ENCODE measurements at regions not wholly inside any gene's neighbourhood (a gene's known extent, or its start where the extent isn't known, plus 50 kb on each side); places are given as distances from the start of the nearest gene placed in this dataset.

GRCh38 chr1:58932859-58933598 lies 149.2 kb upstream of the JUN start:
- 77 to 88% methylated on average over 2 to 4 of the region's 4 CpGs for WGBS, 2 experiments (ENCODE audit: insufficient coverage in 1 of 2, insufficient read length in 1 of 2)

GRCh38 chr1:58933599-58933926 lies 149.7 kb upstream of the JUN start:
- no peak overlapping the region for H3K9ac ChIP-seq (ENCODE audit: extremely low read depth, low read length, poor library complexity, severe bottlenecking)
- H3K4me3 Mint-ChIP-seq, result no peak overlapping the region
- 93% methylated on average over 2 of the region's 2 CpGs; no CpG with 5 or more reads in 1 of the 2 experiments for WGBS, 2 experiments (ENCODE audit: insufficient coverage in 1 of 2, insufficient read length in 1 of 2)
- H3K27me3 Mint-ChIP-seq (ENCODE audit: insufficient read depth), result peaks cover 18% of the 10 kb centered on the region
- TF ChIP-seq CTCF (conservative IDR thresholded peaks at IDR 0.05), result no peak
- H3K9me3 Mint-ChIP-seq, result no peaks in the 10 kb centered on the region
- peaks cover 8% of the 10 kb centered on the region for H3K27me3 ChIP-seq (ENCODE audit: control insufficient read depth, insufficient read depth, low read length, poor library complexity, severe bottlenecking)
- peaks cover 12% of the 10 kb centered on the region for H3K4me1 Mint-ChIP-seq
- peaks cover 5% of the 10 kb centered on the region for H3K4me1 ChIP-seq (ENCODE audit: control insufficient read depth, insufficient read depth, low read length)
- no peak overlapping the region for H3K27ac ChIP-seq (ENCODE audit: low read depth, low read length)
- DNase-seq, result no peak
- no peaks in the 10 kb centered on the region for H3K36me3 ChIP-seq (ENCODE audit: control insufficient read depth, insufficient read depth, low read length)
- H3K36me3 Mint-ChIP-seq (ENCODE audit: low read depth), result no peaks in the 10 kb centered on the region
- H3K27ac Mint-ChIP-seq, result no peak overlapping the region
- no peaks in the 10 kb centered on the region for H3K9me3 ChIP-seq (ENCODE audit: control insufficient read depth, low read length)
- no peak overlapping the region for H3K4me3 ChIP-seq (ENCODE audit: low read length)

More at GRCh38 chr1:58932859-58933598, 149.2 kb upstream of the JUN start:
- H3K9ac ChIP-seq (ENCODE audit: extremely low read depth, low read length, poor library complexity, severe bottlenecking), result no peak overlapping the region
- peaks cover 5% of the 10 kb centered on the region for H3K4me1 ChIP-seq (ENCODE audit: control insufficient read depth, insufficient read depth, low read length)
- Mint-ChIP-seq H3K9me3 (no peaks in the 10 kb centered on the region), H3K4me1 (peaks cover 15% of the 10 kb centered on the region), H3K4me3 (no peak overlapping the region), H3K36me3 (ENCODE audit: low read depth) (no peaks in the 10 kb centered on the region), H3K27ac (peak overlapping the region; percentile 60), H3K27me3 (ENCODE audit: insufficient read depth) (peaks cover 21% of the 10 kb centered on the region)
- no peak overlapping the region for H3K27ac ChIP-seq (ENCODE audit: low read depth, low read length)
- peaks cover 8% of the 10 kb centered on the region for H3K27me3 ChIP-seq (ENCODE audit: control insufficient read depth, insufficient read depth, low read length, poor library complexity, severe bottlenecking)
- TF ChIP-seq CTCF (conservative IDR thresholded peaks at IDR 0.05), result no peak
- no peak overlapping the region for H3K4me3 ChIP-seq (ENCODE audit: low read length)
- peak; percentile 61 for DNase-seq
- H3K9me3 ChIP-seq (ENCODE audit: control insufficient read depth, low read length), result no peaks in the 10 kb centered on the region
- no peaks in the 10 kb centered on the region for H3K36me3 ChIP-seq (ENCODE audit: control insufficient read depth, insufficient read depth, low read length)

- H3K4me3 ChIP-seq (ENCODE audit: low read length), result no peak overlapping the region
- peaks cover 5% of the 10 kb centered on the region for H3K4me1 ChIP-seq (ENCODE audit: control insufficient read depth, insufficient read depth, low read length)
- Mint-ChIP-seq H3K9me3 (no peaks in the 10 kb centered on the region), H3K4me1 (peaks cover 11% of the 10 kb centered on the region), H3K27ac (no peak overlapping the region), H3K27me3 (ENCODE audit: insufficient read depth) (peaks cover 10% of the 10 kb centered on the region), H3K4me3 (no peak overlapping the region), H3K36me3 (ENCODE audit: low read depth) (no peaks in the 10 kb centered on the region)
- no peak overlapping the region for H3K27ac ChIP-seq (ENCODE audit: low read depth, low read length)
- peaks cover 5% of the 10 kb centered on the region for H3K27me3 ChIP-seq (ENCODE audit: control insufficient read depth, insufficient read depth, low read length, poor library complexity, severe bottlenecking)
- DNase-seq, result no peak
- no peak overlapping the region for H3K9ac ChIP-seq (ENCODE audit: extremely low read depth, low read length, poor library complexity, severe bottlenecking)
- TF ChIP-seq CTCF (conservative IDR thresholded peaks at IDR 0.05), result no peak
- 91% methylated on average over 3 of the region's 3 CpGs; no CpG with 5 or more reads in 1 of the 2 experiments for WGBS, 2 experiments (ENCODE audit: insufficient coverage in 1 of 2, insufficient read length in 1 of 2)
- no peaks in the 10 kb centered on the region for H3K36me3 ChIP-seq (ENCODE audit: control insufficient read depth, insufficient read depth, low read length)
- H3K9me3 ChIP-seq (ENCODE audit: control insufficient read depth, low read length), result no peaks in the 10 kb centered on the region
These were observed 150.9 kb upstream of the JUN start for GRCh38 chr1:58934706-58935105.

Measured in endodermal cell (in vitro differentiated cells).